Renal cortical epithelial cell (primary cell): ENCODE measurements at regions not wholly inside any gene's neighbourhood (a gene's known extent, or its start where the extent isn't known, plus 50 kb on each side); places are given as distances from the start of the nearest gene placed in this dataset.
"Not testable (repeated sequence)": the region's sequence is repeated elsewhere in the genome, so short reads cannot be mapped to it uniquely, and the experiment has no call there.

Experiments
- DNase-seq: peaks from one replicate; pipeline ENCODE4 v3.0.0-alpha.2; 2011; ENCODE audit warnings: low read depth

DNA sequence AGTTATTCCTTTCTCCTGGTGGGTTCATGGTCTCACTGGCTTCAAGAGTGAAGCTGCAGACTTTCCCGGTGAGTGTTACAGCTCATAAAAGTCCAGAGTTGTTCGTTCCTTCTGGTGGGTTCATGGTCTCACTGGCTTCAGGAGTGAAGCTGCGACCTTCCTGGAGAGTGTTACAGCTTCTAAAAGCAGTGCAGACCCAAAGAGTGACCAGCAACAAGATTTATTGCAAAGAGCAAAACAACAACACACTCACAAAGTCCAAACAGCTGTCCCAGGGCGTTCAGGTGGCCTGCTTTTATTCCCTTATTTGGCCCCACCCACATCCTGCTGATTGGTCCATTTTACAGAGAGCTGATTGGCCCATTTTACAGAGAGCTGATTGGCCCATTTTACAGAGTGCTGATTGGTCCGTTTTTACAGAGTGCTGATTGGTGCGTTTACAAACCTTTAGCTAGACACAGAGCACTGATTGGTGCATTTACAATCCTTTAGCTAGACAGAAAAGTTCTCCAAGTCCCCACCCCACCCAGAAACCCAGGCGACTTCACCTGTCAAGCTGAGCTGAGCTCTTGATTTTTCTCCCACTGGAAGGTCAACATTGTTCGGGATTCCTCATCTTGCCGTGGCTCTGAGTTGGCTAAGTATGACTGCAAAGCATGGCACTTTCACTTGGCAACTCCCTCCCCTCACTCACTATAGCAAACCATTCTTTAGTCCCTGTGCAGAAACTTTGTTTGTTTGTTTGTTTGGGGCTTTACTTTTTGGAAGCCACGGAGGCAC is 87.3 kb upstream of the EEPD1 start:
- not testable (repeated sequence) for DNase-seq

GRCh38 chr7:36066343-36066664 is 86.8 kb upstream of the EEPD1 start:
- DNase-seq, result no peak

GRCh38 chr7:36070230-36070629 is 82.8 kb upstream of the EEPD1 start:
- DNase-seq, result no peak

DNA sequence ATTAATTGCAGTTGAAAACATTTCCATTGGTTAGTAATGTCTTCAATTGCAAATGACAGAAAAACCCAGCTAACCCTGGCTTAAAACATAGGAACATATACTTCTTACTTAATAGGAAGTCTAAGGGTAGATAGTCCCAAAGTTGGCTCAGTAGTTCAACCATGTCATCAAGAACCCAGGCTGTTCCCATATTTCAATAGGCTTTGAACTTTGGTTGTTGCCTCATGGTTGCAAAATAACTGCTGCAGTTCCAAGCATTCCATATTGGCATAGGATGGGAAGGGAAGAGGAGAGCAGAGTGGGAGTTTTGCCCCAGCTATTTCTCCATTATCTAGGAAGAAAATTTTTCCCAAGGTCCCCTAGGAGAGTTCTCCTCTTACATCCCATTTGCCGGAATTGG is 81.4 kb upstream of the EEPD1 start:
- no peak for DNase-seq

DNA sequence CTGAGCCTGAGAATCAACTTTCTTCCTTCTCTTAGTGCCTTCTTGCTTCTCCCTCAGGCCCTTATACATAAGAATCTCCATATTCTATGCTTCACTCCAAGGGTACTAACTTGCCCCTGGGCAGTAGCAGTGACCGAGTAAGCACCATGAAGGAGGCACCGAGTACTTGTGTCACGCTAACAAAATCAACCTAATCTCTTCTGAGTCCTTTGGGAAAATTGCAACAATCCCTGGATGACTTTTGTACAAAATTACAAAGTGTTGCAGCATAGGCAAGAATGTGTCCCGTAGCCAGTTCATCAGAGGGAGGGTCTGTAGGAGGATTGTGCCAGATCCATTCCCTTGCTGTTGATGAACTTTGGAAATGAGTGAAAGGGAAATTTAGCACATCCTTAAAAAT is 80.4 kb upstream of the EEPD1 start:
- no peak for DNase-seq

GRCh38 chr7:36075561-36075960 is 77.5 kb upstream of the EEPD1 start:
- DNase-seq, result no peak

- no peak for DNase-seq
Observed at GRCh38 chr7:36076074-36076473, 77.0 kb upstream of the EEPD1 start.

GRCh38 chr7:36078816-36079360 is 74.2 kb upstream of the EEPD1 start:
- DNase-seq, result no peak

DNA sequence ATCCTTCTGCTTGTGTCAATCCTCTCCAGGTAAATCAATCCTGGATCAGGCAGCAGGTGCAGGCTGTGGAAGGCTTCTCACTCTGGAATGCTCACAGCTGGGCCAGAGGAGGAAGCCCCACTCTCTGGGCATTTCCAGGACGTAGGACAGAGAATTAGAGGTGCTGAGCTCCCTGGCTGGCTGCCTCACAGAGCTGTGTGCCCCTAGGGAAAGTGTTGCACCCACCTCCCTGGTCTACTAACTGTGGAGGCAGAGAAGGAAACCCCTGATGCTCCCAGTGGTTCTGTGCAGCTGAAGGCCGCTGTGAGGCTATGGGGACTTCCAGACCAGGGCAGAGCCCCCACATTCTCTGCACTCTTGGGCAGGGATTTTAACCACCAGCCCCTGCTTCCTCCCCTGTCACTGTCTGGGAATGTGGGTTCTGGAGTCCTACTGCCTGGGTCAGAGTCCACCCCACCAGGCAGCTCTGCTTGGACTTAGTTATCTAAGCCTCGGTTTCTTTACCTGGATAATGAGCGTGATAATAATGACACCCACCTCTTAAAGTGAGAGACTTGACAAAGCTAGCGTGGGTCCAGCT is 73.5 kb upstream of the EEPD1 start:
- DNase-seq, result peak; percentile 48

- no peak for DNase-seq
Observed at GRCh38 chr7:36080843-36081242, 72.2 kb upstream of the EEPD1 start.

- DNase-seq, result no peak
Observed at GRCh38 chr7:36082216-36082615, 70.8 kb upstream of the EEPD1 start.

DNA sequence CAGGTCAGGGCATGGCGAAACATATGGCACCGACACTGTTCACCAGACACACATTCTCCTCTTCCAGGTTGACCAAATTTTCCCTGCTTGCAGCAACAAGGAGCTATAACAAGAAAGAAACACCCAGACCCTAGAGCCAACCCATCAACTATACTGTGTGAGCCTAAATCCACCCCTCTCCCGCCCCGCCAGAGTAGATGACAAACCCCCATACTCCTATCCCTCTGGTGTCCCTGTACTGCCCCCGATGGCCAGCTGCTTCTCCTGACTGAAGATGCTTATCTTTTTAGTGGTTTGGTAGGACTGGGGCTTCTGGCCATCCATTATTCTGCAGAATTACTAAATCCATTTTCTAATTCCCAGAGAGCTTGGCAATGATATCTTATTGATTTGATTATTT is 70.1 kb upstream of the EEPD1 start:
- no peak for DNase-seq

DNA sequence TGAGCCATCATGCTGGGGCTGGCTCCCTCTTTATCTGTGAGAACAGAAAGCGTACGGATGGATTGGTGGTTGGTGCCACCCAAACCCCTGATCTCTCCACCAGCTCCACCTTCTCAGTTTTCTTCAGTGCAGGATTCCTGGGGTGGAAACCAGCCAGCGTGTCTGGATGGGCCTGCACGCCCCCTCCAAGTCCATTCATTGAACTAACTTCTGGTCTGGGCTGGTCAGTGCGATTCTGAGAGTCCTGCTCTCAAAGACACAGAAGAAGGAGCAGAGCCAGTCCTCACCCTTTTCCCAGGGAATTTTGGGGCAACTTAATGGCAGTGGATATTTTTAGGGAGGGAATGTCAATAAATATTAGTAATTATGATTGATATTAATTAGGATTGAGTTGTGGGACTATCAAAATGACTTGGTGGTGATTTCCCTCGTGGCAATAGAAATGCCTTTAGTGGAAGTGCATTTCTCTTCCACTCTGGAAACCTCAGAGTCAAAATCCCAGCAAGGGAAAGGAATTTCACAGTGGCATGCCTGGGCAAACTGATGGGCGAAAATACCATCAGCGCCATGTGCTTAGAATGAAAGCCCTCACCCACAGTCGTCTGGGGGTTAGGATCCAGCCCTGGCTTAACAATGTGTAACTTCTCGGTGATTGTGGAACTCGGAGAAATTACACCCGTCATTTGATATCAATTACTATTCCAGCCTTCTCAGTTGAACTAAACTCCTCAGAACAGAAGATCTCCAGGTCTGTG is 69.3 kb upstream of the EEPD1 start:
- DNase-seq, result no peak

GRCh38 chr7:36084485-36085091 is 68.5 kb upstream of the EEPD1 start:
- DNase-seq, result peak; percentile 97

- peak; percentile 70 for DNase-seq
Observed at GRCh38 chr7:36085096-36085495, 68.0 kb upstream of the EEPD1 start.

GRCh38 chr7:36086571-36086970 is 66.5 kb upstream of the EEPD1 start:
- no peak for DNase-seq

DNA sequence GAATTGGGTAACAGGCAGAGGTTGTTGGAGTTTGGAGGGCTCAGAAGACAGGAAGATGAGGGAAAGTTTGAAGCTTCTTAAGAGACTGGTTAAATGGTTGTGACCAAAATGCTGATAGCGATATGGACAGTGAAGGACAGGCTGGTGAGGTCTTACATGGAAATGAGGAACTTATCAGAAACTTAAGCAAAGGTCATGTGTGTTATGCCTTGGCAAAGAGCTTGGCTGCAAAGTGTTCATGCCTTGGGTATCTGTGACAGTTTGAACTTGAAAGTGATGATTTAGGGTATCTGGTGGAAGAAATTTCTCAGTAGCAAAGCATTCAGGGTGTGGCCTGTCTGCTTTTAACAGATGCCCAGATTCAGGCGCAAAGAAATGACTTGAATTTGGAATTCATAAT is 64.5 kb upstream of the EEPD1 start:
- no peak for DNase-seq

DNA sequence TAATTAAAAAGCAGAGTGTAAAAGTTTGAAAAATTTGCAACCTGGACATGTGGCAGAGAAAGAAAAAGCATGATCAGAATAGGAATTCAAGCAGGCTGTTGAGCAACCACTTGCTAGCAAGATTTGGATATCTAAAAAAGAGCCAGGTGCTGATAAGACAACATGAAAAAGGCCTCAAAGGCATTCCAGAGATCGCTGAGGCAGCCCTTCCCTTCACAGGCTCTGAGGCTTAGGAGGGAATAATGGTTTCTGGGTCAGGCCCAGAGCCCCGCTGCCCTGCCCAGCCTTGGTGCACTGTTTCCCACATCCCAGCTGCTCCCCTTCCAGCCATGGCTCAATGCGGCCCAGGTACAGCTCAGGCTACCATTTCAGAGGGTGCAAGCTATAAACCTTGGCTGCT is 64.1 kb upstream of the EEPD1 start:
- no peak for DNase-seq

DNA sequence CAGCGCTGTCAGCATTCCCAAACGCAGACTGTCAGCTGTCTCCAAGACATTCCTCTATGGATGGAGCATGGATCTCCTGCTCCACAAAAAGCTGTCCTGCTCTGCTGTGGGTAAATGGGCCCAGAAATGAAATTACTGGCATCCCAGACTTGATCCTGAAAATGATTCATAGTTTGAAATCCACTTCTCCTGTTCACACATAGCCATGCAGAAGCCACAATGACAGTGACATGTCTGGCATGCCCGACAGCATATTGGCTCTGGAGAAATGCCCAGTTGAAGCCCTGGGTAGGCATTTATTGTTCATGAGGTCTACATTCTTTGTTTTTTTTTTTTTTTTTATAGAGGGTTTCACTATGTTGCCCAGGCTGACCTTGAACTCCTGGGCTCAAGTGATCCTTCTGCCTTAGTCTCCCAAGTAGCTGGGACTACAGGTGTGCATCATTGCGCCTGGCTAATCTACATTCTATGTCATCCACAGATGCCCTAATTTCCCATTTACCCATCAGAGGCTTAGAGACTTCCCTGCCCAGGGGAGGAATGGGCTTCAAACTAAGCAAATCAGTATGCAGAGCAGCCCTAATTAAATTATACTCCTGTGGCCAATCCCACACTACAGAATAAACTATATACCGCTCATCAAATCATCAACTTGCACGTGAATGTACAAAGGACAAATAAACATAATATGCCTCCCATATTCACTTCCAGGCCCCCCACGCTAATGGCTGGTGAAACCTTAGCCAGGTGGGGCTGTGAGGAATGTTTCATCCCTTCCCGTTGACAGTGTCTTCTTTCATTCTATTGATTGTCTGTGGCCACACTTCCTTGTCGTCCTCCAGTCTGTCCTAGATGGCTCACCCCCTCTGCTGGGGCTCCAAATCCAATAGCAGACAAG is 61.8 kb upstream of the EEPD1 start:
- no peak for DNase-seq

- no peak for DNase-seq
Observed at GRCh38 chr7:36091874-36092176, 61.2 kb upstream of the EEPD1 start.

DNA sequence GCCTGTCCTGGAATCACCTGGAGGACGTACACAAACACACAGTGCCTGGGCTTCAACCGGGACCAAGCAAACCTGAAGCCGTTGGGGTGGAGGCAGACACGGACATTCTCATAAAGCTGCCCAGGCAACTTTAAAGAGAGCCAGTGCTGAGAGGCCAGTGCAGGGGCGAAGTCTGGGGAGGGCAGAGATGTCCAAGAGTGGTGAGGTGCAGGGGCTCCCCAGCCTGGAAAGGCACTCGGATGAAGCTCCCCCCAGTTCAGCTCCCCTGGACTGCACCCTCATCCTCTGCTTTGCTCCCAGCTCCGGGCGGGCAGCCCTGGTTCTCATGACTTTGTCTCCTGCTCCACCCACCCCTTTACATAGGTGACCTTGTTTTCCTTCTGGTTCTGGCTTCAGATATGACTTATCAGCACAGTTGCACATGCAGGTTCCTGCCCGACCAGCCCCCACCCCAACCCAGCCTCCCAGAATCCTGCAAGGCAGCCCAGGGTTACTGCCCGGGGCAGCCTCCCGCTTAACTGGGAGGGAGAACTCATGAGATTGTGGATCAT is 60.8 kb upstream of the EEPD1 start:
- no peak for DNase-seq
